GM12878 (cell line): ENCODE measurements at regions not wholly inside any gene's neighbourhood (a gene's known extent, or its start where the extent isn't known, plus 50 kb on each side); places are given as distances from the start of the nearest gene placed in this dataset.

Source experiments
- ATAC-seq: fragments of 200-7000 bp; cut with Tn5 transposase; 3 replicates; pipeline ENCODE4 v1.9.1; 2020; ENCODE audit warnings: mild to moderate bottlenecking, moderate library complexity
- BruUV-seq: library from RNA; stranded (reverse); fragments of 400-500 nt; replicated peaks from 2 replicates; lab custom pipeline; 2021; lab: Mats Ljungman, UMichigan
- CTCF ChIA-PET: fragments of 300-600 bp; sonication (Branson Sonifier 250); formaldehyde crosslinking; extraction: SDS; loops from one replicate; lab custom pipeline; 2021; ENCODE audit warnings: inconsistent platforms; lab: Yijun Ruan, JAX
- POLR2A ChIA-PET: fragments of 350-600 bp; formaldehyde crosslinking; extraction: SDS; loops from one replicate; lab custom pipeline; 2021; ENCODE audit warnings: inconsistent platforms; lab: Charles Lee
- RAD21 ChIA-PET: fragments of 300-600 bp; sonication (Branson Sonifier 250); formaldehyde crosslinking; loops from one replicate; lab custom pipeline; 2023; ENCODE audit warnings: antibody characterized with exemption; ENCODE audit not compliant: unreplicated experiment; lab: Charles Lee
- SMC1A ChIA-PET: fragments of 300-600 bp; sonication (Branson Sonifier 250); formaldehyde crosslinking; loops from one replicate; lab custom pipeline; 2023; ENCODE audit not compliant: unreplicated experiment, uncharacterized antibody; lab: Charles Lee
- DNase-seq: peaks from one replicate; pipeline ENCODE4 v3.0.0-alpha.2; 2011; ENCODE audit warnings: low read depth, low spot score
- FAIRE-seq: peaks from 3 replicates; lab custom pipeline; 2011; peaks lifted over from hg19 to GRCh38; lab: Jason Lieb, UNC
- H2AFZ ChIP-seq: 2 replicates; pipeline ENCODE4 v1.6.0; 2011; ENCODE audit warnings: low read depth, low read length, control low read depth; ENCODE audit not compliant: control insufficient read depth
- H3K27ac ChIP-seq: 2 replicates; pipeline ENCODE4 v1.5.1; 2011; ENCODE audit warnings: control low read depth; ENCODE audit not compliant: control insufficient read depth, insufficient read depth
- H3K27me3 ChIP-seq, 2 experiments: replicated peaks in 1 of 2; 2 replicates each; pipeline versions ENCODE4 v1.6.0 to v1.6.1; 2011; ENCODE audit warnings: low read length in 1 of 2; ENCODE audit not compliant: control insufficient read depth in 2 of 2, insufficient read depth in 2 of 2
- H3K36me3 ChIP-seq, 2 experiments: 2 replicates each; pipeline ENCODE4 v1.5.1; 2011; ENCODE audit warnings: low read length in 1 of 2; ENCODE audit not compliant: control insufficient read depth in 2 of 2, insufficient read depth in 2 of 2
- H3K4me1 ChIP-seq: 2 replicates; pipeline ENCODE4 v1.6.1; 2011; ENCODE audit warnings: mild to moderate bottlenecking, low read length, moderate library complexity, mixed read lengths; ENCODE audit not compliant: control insufficient read depth, insufficient read depth
- H3K4me2 ChIP-seq: 2 replicates; pipeline ENCODE4 v1.6.0; 2011; ENCODE audit warnings: control low read depth; ENCODE audit not compliant: control insufficient read depth, insufficient read depth
- H3K4me3 ChIP-seq: fragments of 200-600 bp; sonication (generic); 2 replicates; pipeline ENCODE4 v1.5.1; 2016
- H3K79me2 ChIP-seq: 2 replicates; pipeline ENCODE4 v1.6.0; 2011; ENCODE audit warnings: low read length; ENCODE audit not compliant: control insufficient read depth, insufficient read depth
- H3K9ac ChIP-seq: 2 replicates; pipeline ENCODE4 v1.8.0; 2011; ENCODE audit warnings: low read length, control low read depth, mixed read lengths; ENCODE audit not compliant: control insufficient read depth, insufficient read depth
- H3K9me3 ChIP-seq: replicated peaks from 3 replicates; pipeline ENCODE4 v1.5.1; 2011; ENCODE audit warnings: mild to moderate bottlenecking, low read length; ENCODE audit not compliant: control insufficient read depth, insufficient read depth
- H4K20me1 ChIP-seq: 2 replicates; pipeline ENCODE4 v1.6.0; 2011; ENCODE audit not compliant: control insufficient read depth, insufficient read depth
- ATF7 ChIP-seq: fragments of 450-650 bp; IDR thresholded peaks from 2 replicates; pipeline ENCODE4 v1.6.1; 2016; ENCODE audit warnings: low read depth, mild to moderate bottlenecking
- BACH1 ChIP-seq: fragments of 450-650 bp; IDR thresholded peaks from 2 replicates; pipeline ENCODE4 v1.6.1; 2017; ENCODE audit warnings: mild to moderate bottlenecking, borderline replicate concordance
- EED ChIP-seq: sonication (generic); IDR thresholded peaks from 2 replicates; pipeline ENCODE4 v1.6.1; 2016; ENCODE audit warnings: antibody characterized with exemption, low read depth
- HCFC1 ChIP-seq: fragments of 150-350 bp; IDR thresholded peaks from 2 replicates; pipeline ENCODE4 v1.6.1; 2014; ENCODE audit warnings: low read length
- HDAC6 ChIP-seq: fragments of 200-600 bp; sonication (generic); IDR thresholded peaks from one replicate; pipeline ENCODE4 v1.8.0; 2017; ENCODE audit warnings: antibody characterized with exemption; ENCODE audit not compliant: unreplicated experiment
- MYB ChIP-seq: fragments of 150-350 bp; IDR thresholded peaks from 2 replicates; pipeline ENCODE4 v1.6.1; 2014; ENCODE audit warnings: mild to moderate bottlenecking, low read depth, low read length, borderline replicate concordance
- NFXL1 ChIP-seq: fragments of 450-650 bp; IDR thresholded peaks from 2 replicates; pipeline ENCODE4 v1.6.1; 2017; ENCODE audit warnings: antibody characterized with exemption, mild to moderate bottlenecking, borderline replicate concordance
- RAD51 ChIP-seq: fragments of 450-650 bp; IDR thresholded peaks from 2 replicates; pipeline ENCODE4 v1.6.1; 2016; ENCODE audit warnings: moderate library complexity, mild to moderate bottlenecking, inconsistent platforms
- TCF3 ChIP-seq: IDR thresholded peaks from 2 replicates; pipeline ENCODE4 v1.6.1; 2012; ENCODE audit warnings: low read depth, mild to moderate bottlenecking, low read length, borderline replicate concordance; ENCODE audit not compliant: insufficient read depth
- YY1 ChIP-seq: IDR thresholded peaks from 2 replicates; pipeline ENCODE4 v1.6.1; 2011; ENCODE audit warnings: low read depth, mild to moderate bottlenecking, low read length
- WGBS: methylation state at CpG from one replicate; pipeline ENCODE4 v1.1.6; 2016; ENCODE audit warnings: low lambda C conversion rate; ENCODE audit not compliant: insufficient replicate concordance, insufficient coverage; ENCODE audit errors: missing lambda C conversion rate; 5-methylcytosine and 5-hydroxymethylcytosine counted together
- in situ Hi-C: fragments of 300-500 bp; cut with MboI; formaldehyde crosslinking; loops from 9 replicates; pipeline ENCODE4 v1.14.3; 2018; ENCODE audit warnings: mixed read lengths
- intact Hi-C: fragments of 100-400 bp; cut with micrococcal nuclease; formaldehyde crosslinking; loops from one replicate; pipeline ENCODE4 v1.14.2; 2022; ENCODE audit not compliant: unreplicated experiment
- TF ChIP-seq, protein P1 (sequence below): fragments of 450-650 bp; formaldehyde crosslinking; IDR thresholded peaks from 2 replicates; pipeline ENCODE4 v1.4.0; 2020; ENCODE audit warnings: mild to moderate bottlenecking, moderate library complexity
- TF ChIP-seq, protein P2 (sequence below): IDR thresholded peaks from 2 replicates; pipeline ENCODE4 v1.6.1; 2011; ENCODE audit warnings: mild to moderate bottlenecking, low read depth, low read length, moderate library complexity; ENCODE audit not compliant: insufficient replicate concordance

DNA sequence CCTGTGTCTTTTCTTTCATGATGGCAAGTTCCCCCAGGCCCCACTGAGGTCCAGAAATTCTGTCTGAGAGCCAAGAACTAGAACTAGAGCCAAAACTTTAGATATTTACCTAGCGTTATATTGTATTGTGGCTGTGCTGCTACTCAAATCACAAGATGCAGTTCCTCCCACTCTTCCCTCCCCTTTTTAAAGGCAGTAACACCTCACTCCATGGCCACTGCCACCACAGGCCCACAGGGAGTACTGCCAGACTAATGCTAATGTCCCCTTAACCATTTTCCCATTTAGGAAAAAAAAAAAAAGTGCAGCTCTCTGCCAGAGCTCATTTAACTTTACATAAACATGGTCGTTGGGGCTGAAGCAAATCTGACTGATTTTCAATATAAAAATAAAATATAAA lies 99.7 kb upstream of the KYNU start:
- no peak for TF ChIP-seq TCF3
- TF ChIP-seq HDAC6 = no peak
- no peak for TF ChIP-seq MYB
- TF ChIP-seq HCFC1 = no peak
- no peak for TF ChIP-seq NFXL1
- TF ChIP-seq, protein P1, sequence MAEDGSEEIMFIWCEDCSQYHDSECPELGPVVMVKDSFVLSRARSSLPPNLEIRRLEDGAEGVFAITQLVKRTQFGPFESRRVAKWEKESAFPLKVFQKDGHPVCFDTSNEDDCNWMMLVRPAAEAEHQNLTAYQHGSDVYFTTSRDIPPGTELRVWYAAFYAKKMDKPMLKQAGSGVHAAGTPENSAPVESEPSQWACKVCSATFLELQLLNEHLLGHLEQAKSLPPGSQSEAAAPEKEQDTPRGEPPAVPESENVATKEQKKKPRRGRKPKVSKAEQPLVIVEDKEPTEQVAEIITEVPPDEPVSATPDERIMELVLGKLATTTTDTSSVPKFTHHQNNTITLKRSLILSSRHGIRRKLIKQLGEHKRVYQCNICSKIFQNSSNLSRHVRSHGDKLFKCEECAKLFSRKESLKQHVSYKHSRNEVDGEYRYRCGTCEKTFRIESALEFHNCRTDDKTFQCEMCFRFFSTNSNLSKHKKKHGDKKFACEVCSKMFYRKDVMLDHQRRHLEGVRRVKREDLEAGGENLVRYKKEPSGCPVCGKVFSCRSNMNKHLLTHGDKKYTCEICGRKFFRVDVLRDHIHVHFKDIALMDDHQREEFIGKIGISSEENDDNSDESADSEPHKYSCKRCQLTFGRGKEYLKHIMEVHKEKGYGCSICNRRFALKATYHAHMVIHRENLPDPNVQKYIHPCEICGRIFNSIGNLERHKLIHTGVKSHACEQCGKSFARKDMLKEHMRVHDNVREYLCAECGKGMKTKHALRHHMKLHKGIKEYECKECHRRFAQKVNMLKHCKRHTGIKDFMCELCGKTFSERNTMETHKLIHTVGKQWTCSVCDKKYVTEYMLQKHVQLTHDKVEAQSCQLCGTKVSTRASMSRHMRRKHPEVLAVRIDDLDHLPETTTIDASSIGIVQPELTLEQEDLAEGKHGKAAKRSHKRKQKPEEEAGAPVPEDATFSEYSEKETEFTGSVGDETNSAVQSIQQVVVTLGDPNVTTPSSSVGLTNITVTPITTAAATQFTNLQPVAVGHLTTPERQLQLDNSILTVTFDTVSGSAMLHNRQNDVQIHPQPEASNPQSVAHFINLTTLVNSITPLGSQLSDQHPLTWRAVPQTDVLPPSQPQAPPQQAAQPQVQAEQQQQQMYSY = no peak
- TF ChIP-seq, protein P2, sequence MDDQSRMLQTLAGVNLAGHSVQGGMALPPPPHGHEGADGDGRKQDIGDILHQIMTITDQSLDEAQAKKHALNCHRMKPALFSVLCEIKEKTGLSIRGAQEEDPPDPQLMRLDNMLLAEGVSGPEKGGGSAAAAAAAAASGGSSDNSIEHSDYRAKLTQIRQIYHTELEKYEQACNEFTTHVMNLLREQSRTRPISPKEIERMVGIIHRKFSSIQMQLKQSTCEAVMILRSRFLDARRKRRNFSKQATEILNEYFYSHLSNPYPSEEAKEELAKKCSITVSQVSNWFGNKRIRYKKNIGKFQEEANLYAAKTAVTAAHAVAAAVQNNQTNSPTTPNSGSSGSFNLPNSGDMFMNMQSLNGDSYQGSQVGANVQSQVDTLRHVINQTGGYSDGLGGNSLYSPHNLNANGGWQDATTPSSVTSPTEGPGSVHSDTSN = no peak
- TF ChIP-seq BACH1 = no peak
- no peak for TF ChIP-seq ATF7
- TF ChIP-seq YY1 = no peak
- no peak for TF ChIP-seq EED
- TF ChIP-seq RAD51 = no peak
- RAD21 ChIA-PET = no interaction called here
- Histone ChIP-seq H3K4me3 (no peak overlapping the region), H4K20me1 (no peaks in the 10 kb centered on the region), H3K4me2 (no peak overlapping the region), H3K79me2 (no peaks in the 10 kb centered on the region), H3K9ac (no peak overlapping the region), H3K9me3 (no peaks in the 10 kb centered on the region), H3K4me1 (no peaks in the 10 kb centered on the region), H2AFZ (no peak overlapping the region), H3K36me3 (no peaks in the 10 kb centered on the region), H3K27me3 (no peaks in the 10 kb centered on the region), H3K27ac (no peak overlapping the region)
- BruUV-seq = no TSS peak
- in situ Hi-C loops = no loop called here
- CTCF ChIA-PET = no interaction called here
- POLR2A ChIA-PET = no interaction called here
- intact Hi-C loops = no loop called here
- no peak for FAIRE-seq
- SMC1A ChIA-PET = no interaction called here
- WGBS = 59% methylated on average over 2 of the region's 2 CpGs
- no peak for DNase-seq
- no peak for ATAC-seq
